Stimulated activated CD4-positive, alpha-beta T cell treated with anti-CD3 and anti-CD28 coated beads, Interleukin-2, amount 100 ng/mL, for 48 hours (primary cell): ENCODE measurements at regions not wholly inside any gene's neighbourhood (a gene's known extent, or its start where the extent isn't known, plus 50 kb on each side); places are given as distances from the start of the nearest gene placed in this dataset.

ENCODE experiments used
- DNase-seq, 2 donors: peaks; one replicate each; pipeline ENCODE4 v3.0.0-alpha.2; 2020

DNA sequence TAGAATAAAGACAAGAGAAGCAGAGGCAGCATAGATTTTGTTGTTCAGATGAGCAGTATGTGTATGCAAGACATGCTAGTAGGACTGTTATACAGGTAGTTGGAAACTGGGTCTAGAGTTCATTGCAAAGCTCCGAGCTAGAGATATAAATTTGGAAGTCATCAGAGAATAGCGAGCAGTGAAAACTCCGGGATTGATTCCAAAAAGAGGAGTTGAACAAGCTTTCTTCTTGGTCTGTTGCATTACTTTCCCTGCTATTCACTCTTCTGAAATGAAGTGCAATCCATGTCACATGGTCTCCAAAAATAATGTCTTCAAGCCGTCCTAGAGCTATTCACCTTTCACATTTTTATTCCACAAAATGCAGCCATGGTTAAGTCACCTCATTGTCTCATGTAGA, 67.9 kb upstream of the ZNF462 start:
- DNase-seq: no peak

DNA sequence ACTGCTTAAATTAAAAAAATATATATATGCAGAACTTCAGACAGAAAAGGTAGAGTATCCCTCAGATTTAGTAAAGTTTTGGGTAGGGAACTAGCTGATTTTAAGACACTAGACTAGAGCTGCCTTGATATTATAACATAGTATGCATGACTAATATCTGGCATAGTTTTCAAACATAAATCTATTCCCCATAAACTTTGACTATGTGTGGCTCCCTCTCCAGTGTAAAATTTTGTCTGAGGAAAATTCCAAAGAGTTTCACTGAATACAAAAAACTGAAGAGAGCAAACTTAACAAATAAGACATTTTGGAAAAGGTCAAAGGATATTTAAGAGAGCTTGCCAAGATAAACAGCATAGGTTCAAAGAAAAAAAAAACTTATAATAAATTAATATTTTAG, 66.2 kb upstream of the ZNF462 start:
- DNase-seq: no peak

DNA sequence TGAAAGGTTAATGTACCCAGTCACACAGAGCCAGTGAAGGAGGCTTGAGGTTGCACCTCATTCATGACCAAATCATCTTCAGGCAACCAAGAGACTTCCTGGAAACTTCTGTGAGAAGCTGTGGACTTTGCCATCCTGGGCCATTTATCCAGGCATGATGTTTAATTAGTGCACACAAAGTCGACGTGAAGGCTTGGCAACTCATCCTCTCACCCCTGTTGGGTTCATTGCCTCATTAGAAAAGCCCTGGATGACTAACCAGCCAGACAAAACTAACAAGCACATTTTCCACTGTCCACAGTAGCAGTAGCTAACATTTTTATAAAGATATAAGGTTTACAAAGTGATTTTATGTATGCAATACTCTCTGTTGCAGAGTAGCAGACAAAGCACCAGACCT, 65.7 kb upstream of the ZNF462 start:
- no peak for DNase-seq

DNA sequence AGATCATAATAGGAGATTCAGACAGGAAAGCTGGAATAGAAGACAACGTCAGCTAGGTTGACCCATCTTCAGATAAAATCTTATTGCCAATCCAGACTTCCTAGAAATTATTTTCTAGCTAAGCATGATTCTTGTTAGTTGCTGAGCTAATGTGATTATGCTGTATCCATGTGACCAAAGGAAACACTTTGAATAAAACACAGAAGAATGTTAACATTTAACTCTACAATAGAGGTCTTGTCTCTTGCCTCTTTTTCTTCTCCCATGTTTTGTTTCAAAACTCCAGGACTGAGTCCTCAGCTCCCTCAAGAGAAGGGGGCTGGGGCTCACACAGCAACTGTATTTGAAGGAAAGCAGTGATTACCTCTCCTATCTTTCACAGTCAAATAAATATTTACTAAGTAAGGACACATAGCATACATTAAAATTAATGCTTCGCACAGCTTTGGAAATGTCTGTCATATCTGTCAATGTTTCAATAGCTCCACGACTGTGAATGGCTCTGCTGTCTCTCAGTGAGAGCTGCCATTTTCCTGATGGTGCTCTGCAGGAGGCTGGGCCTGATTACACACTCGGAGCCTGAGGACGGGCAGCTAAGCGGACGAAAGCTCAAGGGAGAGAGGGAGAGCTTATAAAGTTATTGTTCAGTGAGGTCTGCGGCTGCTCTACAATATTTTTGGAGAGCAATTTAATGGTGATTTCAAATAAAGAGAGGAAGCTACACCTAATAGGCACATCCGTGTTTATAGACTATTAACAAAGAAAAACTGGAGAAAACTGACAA, 64.8 kb upstream of the ZNF462 start:
- DNase-seq: no peak

DNA sequence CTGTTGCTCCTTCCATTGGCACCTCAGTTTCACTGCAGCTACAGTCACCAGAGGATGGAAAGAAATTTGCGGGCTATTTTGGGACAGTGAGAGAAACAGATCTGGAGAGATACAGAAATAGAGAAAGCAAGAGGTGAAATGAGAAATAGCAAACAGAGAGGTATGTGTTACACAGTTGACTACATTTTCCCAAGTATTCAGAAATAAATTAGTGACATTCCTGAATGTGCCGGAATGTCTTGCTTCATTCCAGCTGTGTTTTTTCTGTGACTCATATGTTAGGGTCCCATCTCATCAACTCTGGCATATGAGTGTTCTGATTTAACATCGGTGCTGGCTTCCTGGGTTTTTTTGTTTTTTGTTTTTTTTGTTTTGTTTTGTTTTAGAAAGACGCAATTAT, 63.8 kb upstream of the ZNF462 start:
- DNase-seq: no peak

DNA sequence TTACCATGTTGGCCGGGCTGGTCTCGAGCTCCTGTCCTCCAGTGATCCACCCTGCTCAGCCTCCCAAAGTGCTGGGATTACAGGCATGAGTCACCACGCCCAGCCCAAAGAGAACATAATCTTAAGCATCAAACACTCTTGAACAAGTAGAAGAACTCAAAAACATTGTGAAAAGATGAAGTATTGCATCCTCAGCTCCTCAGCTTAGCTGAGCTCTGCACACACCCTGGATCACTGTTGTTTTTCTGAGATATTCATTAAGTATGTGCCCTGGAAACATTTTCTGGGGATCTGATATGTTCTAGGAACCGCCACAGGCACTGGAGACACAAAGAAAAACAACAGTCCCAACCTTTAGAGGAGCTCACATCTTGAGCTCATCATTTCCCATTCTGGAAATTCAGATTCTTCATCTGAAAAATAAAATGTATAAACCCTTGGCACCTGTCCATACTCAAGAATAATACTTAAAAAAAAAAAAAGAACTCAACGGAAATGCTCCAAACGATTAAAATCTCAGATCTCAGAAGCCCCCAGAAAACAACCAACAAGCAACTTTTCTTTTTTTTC, 62.2 kb upstream of the ZNF462 start:
- DNase-seq: no peak

DNA sequence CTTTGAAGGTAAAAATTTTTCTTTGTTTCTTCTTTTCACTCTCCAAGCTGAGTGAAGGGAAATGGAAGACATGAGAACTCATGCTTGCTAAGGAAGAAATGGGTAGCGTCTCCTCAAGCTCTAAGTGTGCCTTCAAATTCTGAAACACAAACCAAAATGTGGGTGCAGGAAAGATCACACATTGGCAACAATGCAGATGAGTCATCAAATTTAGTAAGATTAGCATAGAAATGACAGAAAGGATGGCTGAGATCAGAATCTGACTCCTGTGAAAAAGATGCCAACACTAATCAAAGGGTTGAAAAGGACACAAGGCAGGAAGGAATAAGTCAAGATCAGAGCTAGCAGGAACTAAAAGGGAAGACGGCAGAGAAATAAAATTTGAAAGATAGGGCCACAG, 61.1 kb upstream of the ZNF462 start:
- no peak for DNase-seq
